HepG2 (cell line): ENCODE measurements at regions not wholly inside any gene's neighbourhood (a gene's known extent, or its start where the extent isn't known, plus 50 kb on each side); places are given as distances from the start of the nearest gene placed in this dataset.

Source experiments
- ATAC-seq: fragments of 200-7000 bp; cut with Tn5 transposase; 3 replicates; pipeline ENCODE4 v1.9.1; 2020; ENCODE audit warnings: mild to moderate bottlenecking, moderate library complexity
- BruUV-seq: library from RNA; stranded (reverse); fragments of 400-500 nt; replicated peaks from 2 replicates; lab custom pipeline; 2021; lab: Mats Ljungman, UMichigan
- CTCF ChIA-PET: fragments of 300-600 bp; formaldehyde crosslinking; extraction: SDS; loops from one replicate; lab custom pipeline; 2021; ENCODE audit warnings: low total read pairs, inconsistent platforms, low intra/inter-chr PET ratio; lab: Yijun Ruan, JAX
- POLR2A ChIA-PET: fragments of 350-600 bp; sonication (Branson Sonifier 250); formaldehyde crosslinking; loops from one replicate; lab custom pipeline; 2020; ENCODE audit warnings: antibody characterized with exemption, inconsistent platforms; lab: Yijun Ruan, JAX
- DNase-seq: peaks from one replicate; pipeline ENCODE4 v3.0.0-alpha.2; 2015; ENCODE audit warnings: low spot score
- FAIRE-seq: peaks from 3 replicates; lab custom pipeline; 2011; peaks lifted over from hg19 to GRCh38; lab: Jason Lieb, UNC
- H2AFZ ChIP-seq: one replicate; pipeline ENCODE4 v1.6.1; 2011; ENCODE audit warnings: low read length, inconsistent platforms
- H3K27ac ChIP-seq: fragments of 300-600 bp; 3 replicates; pipeline ENCODE4 v1.8.0; 2011; ENCODE audit warnings: mixed run types, mild to moderate bottlenecking, mixed read lengths, low read length, inconsistent platforms; ENCODE audit not compliant: insufficient read depth; ENCODE audit errors: extremely low read length
- H3K27me3 ChIP-seq, 2 experiments: fragments of 200-600 bp in 1 of 2; 2 replicates in 1 of 2; 3 replicates in 1 of 2; pipeline versions ENCODE4 v1.6.0 to v1.8.0; 2011; ENCODE audit warnings: low read length in 2 of 2, mild to moderate bottlenecking in 2 of 2, moderate library complexity in 2 of 2, inconsistent platforms in 1 of 2; ENCODE audit not compliant: insufficient read depth in 2 of 2, control insufficient read depth in 1 of 2
- H3K36me3 ChIP-seq, 2 experiments: fragments of 200-600 bp in 1 of 2; replicated peaks in 1 of 2; 2 replicates in 1 of 2; 3 replicates in 1 of 2; pipeline versions ENCODE4 v1.5.1 to v1.8.0; 2011; ENCODE audit warnings: low read length in 2 of 2, inconsistent platforms in 1 of 2; ENCODE audit not compliant: insufficient read depth in 2 of 2, control insufficient read depth in 1 of 2
- H3K4me1 ChIP-seq: 2 replicates; pipeline ENCODE4 v1.5.1; 2012; ENCODE audit warnings: low read length, inconsistent platforms; ENCODE audit not compliant: insufficient read depth
- H3K4me2 ChIP-seq: 2 replicates; pipeline ENCODE4 v1.6.0; 2011; ENCODE audit warnings: low read depth, low read length, inconsistent platforms
- H3K4me3 ChIP-seq, 3 experiments: fragments of 200-600 bp in 1 of 3; sonication (generic), shearing (Covaris generic) in 1 of 3; replicated peaks in 1 of 3; 2 replicates each; pipeline ENCODE4 v1.5.1; 2011 to 2016; ENCODE audit warnings: low read length in 3 of 3, inconsistent platforms in 2 of 3, low read depth in 2 of 3, mild to moderate bottlenecking in 2 of 3, control low read depth in 1 of 3, mixed read lengths in 1 of 3; ENCODE audit not compliant: insufficient read depth in 1 of 3
- H3K79me2 ChIP-seq: one replicate; pipeline ENCODE4 v1.6.1; 2011; ENCODE audit warnings: low read length, inconsistent platforms; ENCODE audit not compliant: insufficient read depth
- H3K9ac ChIP-seq: 2 replicates; pipeline ENCODE4 v1.6.0; 2011; ENCODE audit warnings: mild to moderate bottlenecking, low read depth, low read length, inconsistent platforms; ENCODE audit not compliant: insufficient read depth
- H3K9me3 ChIP-seq: 2 replicates; pipeline ENCODE4 v1.5.1; 2012; ENCODE audit warnings: mild to moderate bottlenecking, low read length
- H4K20me1 ChIP-seq: 2 replicates; pipeline ENCODE4 v1.6.0; 2011; ENCODE audit warnings: inconsistent platforms, mild to moderate bottlenecking, low read length, moderate library complexity; ENCODE audit not compliant: insufficient read depth
- ARNT2 ChIP-seq: sonication (generic); formaldehyde crosslinking; IDR thresholded peaks from 2 replicates; pipeline ENCODE4 v1.8.0; 2022; ENCODE audit warnings: mild to moderate bottlenecking, low read depth, missing genetic modification reagents, moderate library complexity
- HBP1 ChIP-seq: IDR thresholded peaks from 2 replicates; pipeline ENCODE4 v1.6.1; 2016; ENCODE audit warnings: low read depth, control low read depth
- NFE2L2 ChIP-seq: fragments of 150-350 bp; IDR thresholded peaks from 2 replicates; pipeline ENCODE4 v1.6.1; 2014; ENCODE audit warnings: low read length
- NFIC ChIP-seq: IDR thresholded peaks from 2 replicates; pipeline ENCODE4 v1.6.1; 2012; ENCODE audit warnings: mild to moderate bottlenecking, low read length, inconsistent platforms
- ONECUT2 ChIP-seq: sonication (generic); formaldehyde crosslinking; IDR thresholded peaks from 2 replicates; pipeline ENCODE4 v1.4.0; 2020; ENCODE audit warnings: missing genetic modification reagents
- SSRP1 ChIP-seq: IDR thresholded peaks from 2 replicates; pipeline ENCODE4 v1.6.1; 2016; ENCODE audit warnings: control low read depth
- ZSCAN30 ChIP-seq: sonication (generic); formaldehyde crosslinking; IDR thresholded peaks from 2 replicates; pipeline ENCODE4 v1.5.0; 2020; ENCODE audit warnings: mild to moderate bottlenecking, missing genetic modification reagents
- WGBS: methylation state at CpG from one replicate; pipeline ENCODE4 v1.1.6; 2017; ENCODE audit warnings: low lambda C conversion rate; 5-methylcytosine and 5-hydroxymethylcytosine counted together
- in situ Hi-C: cut with HindIII; loops from 2 replicates; pipeline ENCODE4 v1.10.0; 2017; ENCODE audit warnings: low pct_unique_long_range_greater_than_20kb; ENCODE audit not compliant: extremely low pct_ligation_motif_present
- intact Hi-C: fragments of 100-400 bp; cut with micrococcal nuclease; formaldehyde crosslinking; loops from one replicate; pipeline ENCODE4 v1.10.0; 2022; ENCODE audit not compliant: unreplicated experiment
- TF ChIP-seq, protein P1 (sequence below): sonication (generic); formaldehyde crosslinking; IDR thresholded peaks from 2 replicates; pipeline ENCODE4 v1.4.0; 2020; ENCODE audit warnings: missing genetic modification reagents, mild to moderate bottlenecking, borderline replicate concordance

DNA sequence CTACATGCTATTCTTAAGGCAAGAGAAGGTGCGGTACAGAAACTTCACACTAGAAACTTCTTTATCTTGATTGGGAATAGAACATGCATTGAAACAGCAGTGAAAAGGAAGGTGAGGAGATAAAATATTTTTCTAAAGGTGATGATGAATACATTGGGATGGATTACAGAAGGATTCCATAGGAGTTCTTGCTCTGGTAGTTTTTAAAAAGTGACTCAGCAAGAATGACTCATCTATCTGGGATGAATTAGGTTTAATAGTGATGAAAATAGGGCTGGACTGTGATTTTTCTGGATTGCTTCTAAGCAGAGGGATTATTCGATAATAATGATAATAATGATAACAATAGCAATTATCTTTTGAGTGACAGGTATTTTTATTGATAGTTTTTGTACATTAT lies 65.6 kb upstream of the HS3ST4 start:
- 46% methylated on average over 2 of the region's 2 CpGs for WGBS
- ChIA-PET CTCF (no interaction called here), POLR2A (no interaction called here)
- intact Hi-C loops (no loop called here), in situ Hi-C loops (no loop called here)
- Histone ChIP-seq H2AFZ (no peak overlapping the region), H3K9ac (no peak overlapping the region), H3K4me1 (no peaks in the 10 kb centered on the region), H3K79me2 (no peaks in the 10 kb centered on the region), H3K9me3 (no peaks in the 10 kb centered on the region), H3K4me3 (no peak overlapping the region), H3K27ac (no peak overlapping the region), H3K27me3 (0 out of 5 replicates have a peak, but pooled peaks cover 0 to 3% of the 10 kb centered on the region in 2 experiments), H3K36me3 (no peaks in the 10 kb centered on the region), H4K20me1 (no peaks in the 10 kb centered on the region), H3K4me2 (no peak overlapping the region)
- BruUV-seq = no TSS peak
- no peak for ATAC-seq
- TF ChIP-seq NFE2L2 (peak; percentile 60; the same call in 1 of the 2 replicates), ONECUT2 (no peak)
- DNase-seq = no peak
- FAIRE-seq = no peak

DNA sequence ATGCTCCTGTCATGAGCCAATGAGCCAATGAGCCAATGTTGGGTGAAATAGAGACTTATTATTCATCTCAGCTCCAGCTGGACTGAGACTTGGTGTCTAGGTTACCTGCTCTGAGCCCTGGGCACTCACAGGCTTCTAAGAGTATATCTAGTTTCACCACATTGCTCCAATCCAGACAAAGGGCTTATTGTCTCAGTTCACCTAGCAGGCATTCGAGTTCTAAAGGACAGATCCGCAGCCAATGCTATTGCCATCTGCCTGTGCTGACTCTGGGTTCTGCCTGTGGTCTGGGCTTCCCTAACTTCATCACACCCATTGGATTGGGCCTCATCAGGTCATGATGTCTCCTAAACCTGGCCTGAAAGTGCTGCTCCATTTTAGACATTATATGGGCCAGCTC lies 66.1 kb upstream of the HS3ST4 start:
- TF ChIP-seq NFIC (no peak), SSRP1 (CRISPR knock-in tag) (no peak), HBP1 (CRISPR knock-in tag) (no peak), ZSCAN30 (no peak), ARNT2 (CRISPR knock-in tag) (no peak)
- TF ChIP-seq, protein P1, sequence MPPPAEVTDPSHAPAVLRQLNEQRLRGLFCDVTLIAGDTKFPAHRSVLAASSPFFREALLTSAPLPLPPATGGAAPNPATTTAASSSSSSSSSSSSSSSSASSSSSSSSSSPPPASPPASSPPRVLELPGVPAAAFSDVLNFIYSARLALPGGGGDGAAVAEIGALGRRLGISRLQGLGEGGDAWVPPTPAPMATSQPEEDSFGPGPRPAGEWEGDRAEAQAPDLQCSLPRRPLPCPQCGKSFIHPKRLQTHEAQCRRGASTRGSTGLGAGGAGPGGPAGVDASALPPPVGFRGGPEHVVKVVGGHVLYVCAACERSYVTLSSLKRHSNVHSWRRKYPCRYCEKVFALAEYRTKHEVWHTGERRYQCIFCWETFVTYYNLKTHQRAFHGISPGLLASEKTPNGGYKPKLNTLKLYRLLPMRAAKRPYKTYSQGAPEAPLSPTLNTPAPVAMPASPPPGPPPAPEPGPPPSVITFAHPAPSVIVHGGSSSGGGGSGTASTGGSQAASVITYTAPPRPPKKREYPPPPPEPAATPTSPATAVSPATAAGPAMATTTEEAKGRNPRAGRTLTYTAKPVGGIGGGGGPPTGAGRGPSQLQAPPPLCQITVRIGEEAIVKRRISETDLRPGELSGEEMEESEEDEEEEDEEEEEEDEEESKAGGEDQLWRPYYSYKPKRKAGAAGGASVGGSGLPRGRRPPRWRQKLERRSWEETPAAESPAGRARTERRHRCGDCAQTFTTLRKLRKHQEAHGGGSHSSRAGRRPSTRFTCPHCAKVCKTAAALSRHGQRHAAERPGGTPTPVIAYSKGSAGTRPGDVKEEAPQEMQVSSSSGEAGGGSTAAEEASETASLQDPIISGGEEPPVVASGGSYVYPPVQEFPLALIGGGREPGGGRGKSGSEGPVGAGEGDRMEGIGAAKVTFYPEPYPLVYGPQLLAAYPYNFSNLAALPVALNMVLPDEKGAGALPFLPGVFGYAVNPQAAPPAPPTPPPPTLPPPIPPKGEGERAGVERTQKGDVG (CRISPR knock-in tag) = no peak
- WGBS = 0% methylated on average over 1 of the region's 2 CpGs
- CTCF ChIA-PET = no interaction called here

More for the DNA sequence above, 66.1 kb upstream of the HS3ST4 start:
- H3K36me3 ChIP-seq = no peaks in the 10 kb centered on the region
- intact Hi-C loops (no loop called here), in situ Hi-C loops (no loop called here)
- H2AFZ ChIP-seq = no peak overlapping the region
- H3K4me1 ChIP-seq = no peaks in the 10 kb centered on the region
- H4K20me1 ChIP-seq = no peaks in the 10 kb centered on the region
- no peak overlapping the region for H3K4me2 ChIP-seq
- POLR2A ChIA-PET = no interaction called here
- no peaks in the 10 kb centered on the region for H3K9me3 ChIP-seq
- H3K79me2 ChIP-seq = no peaks in the 10 kb centered on the region
- FAIRE-seq = no peak
- DNase-seq = peak; percentile 28
- H3K27ac ChIP-seq = no peak overlapping the region
- H3K27me3 ChIP-seq = 0 out of 5 replicates have a peak, but pooled peaks cover 0 to 3% of the 10 kb centered on the region in 2 experiments
- no peak overlapping the region for H3K9ac ChIP-seq
- no peak overlapping the region for H3K4me3 ChIP-seq
- ATAC-seq = peak; percentile 59
- no TSS peak for BruUV-seq
